SK-N-SH treated with all-trans-retinoic acid at 6 μM for 48 hours (cell line): ENCODE measurements at regions not wholly inside any gene's neighbourhood (a gene's known extent, or its start where the extent isn't known, plus 50 kb on each side); places are given as distances from the start of the nearest gene placed in this dataset.

Source experiments
- BACH2 ChIP-seq: fragments of 250-450 bp; sonication (Bioruptor Pico); IDR thresholded peaks from 2 replicates; pipeline ENCODE4 v1.9.0; 2021; ENCODE audit warnings: mild to moderate bottlenecking, borderline replicate concordance
- CSDC2 ChIP-seq: fragments of 250-450 bp; sonication (Bioruptor Pico); IDR thresholded peaks from 2 replicates; pipeline ENCODE4 v1.5.0; 2020; ENCODE audit warnings: mild to moderate bottlenecking, moderate library complexity
- ISL1 ChIP-seq: fragments of 250-450 bp; sonication (Bioruptor Pico); IDR thresholded peaks from 2 replicates; pipeline ENCODE4 v2.1.2; 2022; ENCODE audit warnings: mild to moderate bottlenecking, moderate library complexity
- OSR1 ChIP-seq: fragments of 250-450 bp; sonication (Bioruptor Pico); IDR thresholded peaks from 2 replicates; pipeline ENCODE4 v1.8.0; 2022; ENCODE audit warnings: moderate library complexity, mild to moderate bottlenecking, inconsistent platforms
- RARB ChIP-seq: fragments of 250-450 bp; sonication (Bioruptor Pico); IDR thresholded peaks from 2 replicates; pipeline ENCODE4 v1.8.0; 2021; ENCODE audit warnings: mild to moderate bottlenecking, moderate library complexity
- ZFP3 ChIP-seq: fragments of 250-450 bp; sonication (Bioruptor Pico); IDR thresholded peaks from 2 replicates; pipeline ENCODE4 v1.5.0; 2020; ENCODE audit warnings: mild to moderate bottlenecking, moderate library complexity
- ZFP30 ChIP-seq: fragments of 450-650 bp; formaldehyde crosslinking; IDR thresholded peaks from 2 replicates; pipeline ENCODE4 v1.5.0; 2022; ENCODE audit warnings: mild to moderate bottlenecking, moderate library complexity
- ZNF565 ChIP-seq: fragments of 450-650 bp; formaldehyde crosslinking; conservative IDR thresholded peaks from 2 replicates; pipeline ENCODE4 v1.5.0; 2020; ENCODE audit warnings: low read depth, mild to moderate bottlenecking, moderate library complexity
- TF ChIP-seq, protein P1 (sequence below): fragments of 250-450 bp; sonication (Bioruptor Pico); IDR thresholded peaks from 2 replicates; pipeline ENCODE4 v1.8.0; 2020; ENCODE audit warnings: mild to moderate bottlenecking, moderate library complexity, borderline replicate concordance
- TF ChIP-seq, protein P2 (sequence below): fragments of 250-450 bp; sonication (Bioruptor Pico); IDR thresholded peaks from 2 replicates; pipeline ENCODE4 v1.8.0; 2021; ENCODE audit warnings: low read depth, mild to moderate bottlenecking, moderate library complexity, borderline replicate concordance

DNA sequence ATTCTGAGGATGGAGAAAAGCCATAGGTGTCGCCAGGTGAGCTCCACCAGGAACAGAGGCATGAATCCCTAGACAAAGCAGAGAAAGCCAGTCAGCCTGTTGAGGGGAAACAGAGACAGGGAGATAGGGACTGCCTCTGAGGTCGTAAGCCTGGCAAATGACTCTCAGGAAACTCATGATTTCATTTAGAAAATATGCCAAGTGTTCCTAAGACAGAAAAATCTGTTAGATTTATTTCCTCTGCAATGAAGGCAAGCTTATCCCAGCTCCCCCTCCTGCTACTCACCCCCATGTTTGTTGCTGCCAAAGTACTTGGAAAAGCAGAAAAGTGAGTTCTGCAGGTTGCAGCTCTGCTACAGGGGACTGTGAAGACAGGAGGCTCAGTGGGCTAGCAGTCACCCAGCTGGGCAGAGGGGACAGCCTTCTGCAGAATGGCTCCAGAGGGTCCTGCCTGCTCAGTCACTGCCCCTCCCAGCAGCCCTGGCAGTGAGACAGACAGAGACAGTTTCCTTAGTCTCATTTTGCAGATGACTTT, 184.3 kb downstream of the ADRA2A start:
- no peak for TF ChIP-seq ZNF565 (CRISPR knock-in tag)
- TF ChIP-seq ISL1, result no peak
- TF ChIP-seq, protein P1, sequence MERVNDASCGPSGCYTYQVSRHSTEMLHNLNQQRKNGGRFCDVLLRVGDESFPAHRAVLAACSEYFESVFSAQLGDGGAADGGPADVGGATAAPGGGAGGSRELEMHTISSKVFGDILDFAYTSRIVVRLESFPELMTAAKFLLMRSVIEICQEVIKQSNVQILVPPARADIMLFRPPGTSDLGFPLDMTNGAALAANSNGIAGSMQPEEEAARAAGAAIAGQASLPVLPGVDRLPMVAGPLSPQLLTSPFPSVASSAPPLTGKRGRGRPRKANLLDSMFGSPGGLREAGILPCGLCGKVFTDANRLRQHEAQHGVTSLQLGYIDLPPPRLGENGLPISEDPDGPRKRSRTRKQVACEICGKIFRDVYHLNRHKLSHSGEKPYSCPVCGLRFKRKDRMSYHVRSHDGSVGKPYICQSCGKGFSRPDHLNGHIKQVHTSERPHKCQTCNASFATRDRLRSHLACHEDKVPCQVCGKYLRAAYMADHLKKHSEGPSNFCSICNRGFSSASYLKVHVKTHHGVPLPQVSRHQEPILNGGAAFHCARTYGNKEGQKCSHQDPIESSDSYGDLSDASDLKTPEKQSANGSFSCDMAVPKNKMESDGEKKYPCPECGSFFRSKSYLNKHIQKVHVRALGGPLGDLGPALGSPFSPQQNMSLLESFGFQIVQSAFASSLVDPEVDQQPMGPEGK, result no peak
- TF ChIP-seq OSR1 (CRISPR knock-in tag), result no peak
- TF ChIP-seq BACH2 (CRISPR knock-in tag), result no peak
- TF ChIP-seq, protein P2, sequence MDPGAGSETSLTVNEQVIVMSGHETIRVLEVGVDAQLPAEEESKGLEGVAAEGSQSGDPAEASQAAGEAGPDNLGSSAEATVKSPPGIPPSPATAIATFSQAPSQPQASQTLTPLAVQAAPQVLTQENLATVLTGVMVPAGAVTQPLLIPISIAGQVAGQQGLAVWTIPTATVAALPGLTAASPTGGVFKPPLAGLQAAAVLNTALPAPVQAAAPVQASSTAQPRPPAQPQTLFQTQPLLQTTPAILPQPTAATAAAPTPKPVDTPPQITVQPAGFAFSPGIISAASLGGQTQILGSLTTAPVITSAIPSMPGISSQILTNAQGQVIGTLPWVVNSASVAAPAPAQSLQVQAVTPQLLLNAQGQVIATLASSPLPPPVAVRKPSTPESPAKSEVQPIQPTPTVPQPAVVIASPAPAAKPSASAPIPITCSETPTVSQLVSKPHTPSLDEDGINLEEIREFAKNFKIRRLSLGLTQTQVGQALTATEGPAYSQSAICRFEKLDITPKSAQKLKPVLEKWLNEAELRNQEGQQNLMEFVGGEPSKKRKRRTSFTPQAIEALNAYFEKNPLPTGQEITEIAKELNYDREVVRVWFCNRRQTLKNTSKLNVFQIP (CRISPR knock-in tag), result no peak
- TF ChIP-seq ZFP3 (CRISPR knock-in tag), result no peak
- no peak for TF ChIP-seq ZFP30
- TF ChIP-seq CSDC2 (CRISPR knock-in tag), result no peak
- no peak for TF ChIP-seq RARB (CRISPR knock-in tag)
